GM21737 (cell line): ENCODE measurements at regions not wholly inside any gene's neighbourhood (a gene's known extent, or its start where the extent isn't known, plus 50 kb on each side); places are given as distances from the start of the nearest gene placed in this dataset.
"Not testable (repeated sequence)": the region's sequence is repeated elsewhere in the genome, so short reads cannot be mapped to it uniquely, and the experiment has no call there.

ENCODE experiments used
- ATAC-seq: cut with Tn5 transposase; IDR thresholded peaks from one replicate; pipeline ENCODE4 v1.9.1; 2021; ENCODE audit warnings: mild to moderate bottlenecking, moderate library complexity; ENCODE audit not compliant: unreplicated experiment

- ATAC-seq, result not testable (repeated sequence)
Observed at GRCh38 chr20:57110121-57111027, 156.1 kb downstream of the BMP7 start.

GRCh38 chr20:57111028-57111373, 155.4 kb downstream of the BMP7 start:
- ATAC-seq, result no peak

DNA sequence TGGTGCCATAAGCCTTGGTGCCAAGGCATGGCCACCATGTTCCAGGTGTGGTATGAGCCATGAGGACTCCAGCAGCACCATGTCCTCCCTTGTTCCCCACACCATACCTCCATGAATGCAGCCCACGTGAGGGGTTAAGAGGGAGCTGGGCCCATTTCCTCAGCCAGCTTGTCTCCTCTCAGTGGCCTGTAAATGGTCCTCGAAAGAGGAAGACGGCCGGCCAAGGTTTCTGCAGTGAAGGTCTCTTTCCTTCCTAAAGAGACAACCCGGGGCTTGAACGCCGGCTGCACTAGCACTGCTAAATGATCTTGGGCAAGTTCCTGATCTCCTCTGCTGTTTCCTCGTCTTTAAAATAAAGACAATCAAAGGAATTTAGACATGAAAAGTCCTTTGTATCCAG, 154.0 kb downstream of the BMP7 start:
- ATAC-seq, result no peak

DNA sequence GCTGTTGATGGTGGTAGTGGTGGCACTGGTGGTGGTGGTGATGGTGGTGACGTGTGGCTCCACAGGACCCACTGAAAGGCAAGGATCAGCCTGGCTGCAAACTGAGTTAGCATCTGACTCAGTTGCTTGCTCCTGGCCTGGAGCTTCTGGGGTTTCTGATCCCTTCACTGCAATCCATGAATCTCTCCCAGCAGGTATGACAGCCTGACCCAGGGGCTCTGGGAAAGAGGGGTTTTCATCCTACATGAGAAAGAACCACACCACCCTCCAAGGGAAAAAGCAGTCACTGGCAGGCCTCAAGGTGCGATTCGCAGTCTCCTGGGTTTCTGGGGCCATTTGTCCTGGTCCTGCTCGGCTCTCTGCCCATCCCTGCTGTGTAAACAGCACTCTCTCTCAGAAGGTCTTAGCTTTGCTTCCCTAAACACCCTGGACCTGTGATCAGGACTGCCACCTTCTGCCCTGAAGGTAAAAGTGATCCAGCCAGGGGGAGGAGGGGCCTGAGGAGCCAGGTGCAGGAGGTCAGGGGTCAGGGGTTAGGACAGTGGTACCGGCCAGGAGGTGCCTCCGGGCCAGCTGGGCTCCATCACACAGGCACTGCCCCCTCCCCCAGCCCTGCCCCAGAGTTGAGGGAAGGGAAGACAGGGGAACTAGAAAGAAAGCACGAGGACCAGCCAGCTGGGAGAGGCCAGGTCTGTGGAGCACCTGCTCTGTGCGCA, 152.0 kb downstream of the BMP7 start:
- ATAC-seq, result no peak

DNA sequence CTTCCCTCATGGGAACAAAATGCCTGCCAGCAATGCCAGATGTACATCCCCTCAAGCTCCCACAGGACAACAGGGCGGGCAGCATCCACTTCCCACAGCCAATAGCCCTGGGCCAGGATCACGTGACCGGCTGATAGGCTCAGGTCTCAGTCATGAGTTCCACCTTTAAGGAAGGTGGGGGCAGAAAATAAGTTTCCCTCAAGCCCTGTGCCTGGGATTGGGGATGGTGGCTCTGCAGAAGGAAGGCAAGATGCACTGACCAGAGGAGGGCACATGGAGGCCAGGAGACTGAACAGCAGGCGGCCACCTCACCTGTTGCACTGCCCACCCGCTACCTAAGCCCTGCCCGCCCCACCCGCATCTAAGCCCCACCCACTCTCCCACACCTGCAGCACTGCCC, 149.1 kb downstream of the BMP7 start:
- ATAC-seq, result no peak

DNA sequence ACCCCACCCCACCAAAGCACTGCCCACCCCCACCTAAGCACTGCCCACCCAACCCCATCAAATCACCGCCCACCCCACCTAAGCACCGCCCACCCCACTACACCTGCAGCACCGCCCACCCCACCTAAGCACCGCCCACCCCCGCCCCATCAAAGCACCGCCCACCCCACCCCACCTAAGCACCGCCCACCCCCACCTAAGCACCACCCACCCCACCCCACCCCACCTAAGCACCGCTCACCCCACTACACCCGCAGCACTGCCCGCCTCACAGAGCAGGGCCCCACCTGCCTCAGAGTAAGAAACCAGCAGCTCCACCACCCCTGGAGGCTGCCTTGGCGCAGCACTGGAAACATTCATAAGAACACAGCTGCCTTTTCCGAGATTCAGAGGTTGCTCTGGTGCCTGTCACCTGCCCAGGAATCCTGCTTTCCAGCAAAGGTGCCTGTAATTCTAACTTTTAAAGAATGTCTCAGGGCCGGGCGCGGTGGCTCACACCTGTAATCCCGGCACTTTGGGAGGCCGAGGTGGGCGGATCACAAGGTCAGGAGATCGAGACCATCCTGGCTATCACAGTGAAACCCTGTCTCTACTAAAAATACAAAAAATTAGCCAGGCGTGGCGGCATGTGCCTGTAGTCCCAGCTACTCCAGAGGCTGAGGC, 148.2 kb downstream of the BMP7 start:
- ATAC-seq, result no peak
